GM23338 (cell line): ENCODE measurements at regions not wholly inside any gene's neighbourhood (a gene's known extent, or its start where the extent isn't known, plus 50 kb on each side); places are given as distances from the start of the nearest gene placed in this dataset.
A peak's percentile ranks its signal among the peaks of the same experiment; 100 is the strongest.

ENCODE experiments used
- ATAC-seq: fragments of 200-7000 bp; cut with Tn5 transposase; 3 replicates; pipeline ENCODE4 v1.9.1; 2020
- DNase-seq: peaks from one replicate; pipeline ENCODE4 v3.0.0-alpha.2; 2015; ENCODE audit warnings: low spot score
- H2AFZ ChIP-seq: fragments of 200-600 bp; sonication (generic); 2 replicates; pipeline ENCODE4 v1.8.0; 2016; ENCODE audit warnings: antibody characterized with exemption, mild to moderate bottlenecking, moderate library complexity
- H3F3A ChIP-seq: fragments of 200-600 bp; sonication (generic); replicated peaks from 2 replicates; pipeline ENCODE4 v1.8.0; 2017; ENCODE audit warnings: antibody characterized with exemption, mixed run types, low read depth
- H3K27ac ChIP-seq: fragments of 200-600 bp; sonication (generic); 2 replicates; pipeline ENCODE4 v1.6.1; 2016; ENCODE audit warnings: low read depth
- H3K27me3 ChIP-seq: fragments of 200-600 bp; sonication (generic); 2 replicates; pipeline ENCODE4 v1.8.0; 2016; ENCODE audit warnings: mild to moderate bottlenecking, mixed run types, moderate library complexity; ENCODE audit not compliant: insufficient read depth
- H3K36me3 ChIP-seq: fragments of 200-600 bp; sonication (generic); 2 replicates; pipeline ENCODE4 v1.8.0; 2016; ENCODE audit warnings: mild to moderate bottlenecking; ENCODE audit not compliant: insufficient read depth
- H3K4me1 ChIP-seq: fragments of 200-600 bp; sonication (generic); 2 replicates; pipeline ENCODE4 v1.8.0; 2016; ENCODE audit warnings: mild to moderate bottlenecking, moderate library complexity; ENCODE audit not compliant: insufficient read depth
- H3K4me2 ChIP-seq: fragments of 200-600 bp; sonication (generic); 2 replicates; pipeline ENCODE4 v1.7.1; 2017; ENCODE audit warnings: mixed run types
- H3K4me3 ChIP-seq: fragments of 200-600 bp; sonication (generic); 2 replicates; pipeline ENCODE4 v1.6.1; 2016; ENCODE audit warnings: mixed run types
- H3K79me2 ChIP-seq: fragments of 200-600 bp; sonication (generic); replicated peaks from 2 replicates; pipeline ENCODE4 v1.8.0; 2017; ENCODE audit warnings: mild to moderate bottlenecking; ENCODE audit not compliant: insufficient read depth
- H3K9me2 ChIP-seq: fragments of 200-600 bp; sonication (generic); 2 replicates; pipeline ENCODE4 v1.8.0; 2017; ENCODE audit not compliant: insufficient read depth
- H4K20me1 ChIP-seq: fragments of 200-600 bp; sonication (generic); replicated peaks from 2 replicates; pipeline ENCODE4 v1.8.0; 2017; ENCODE audit warnings: mild to moderate bottlenecking; ENCODE audit not compliant: insufficient read depth
- H3K27ac Mint-ChIP-seq: 2 replicates; pipeline ENCODE4 v1.8.0; 2020; ENCODE audit warnings: inconsistent platforms, mild to moderate bottlenecking, moderate library complexity, mixed read lengths
- H3K27me3 Mint-ChIP-seq: 3 replicates; pipeline ENCODE4 v1.8.0; 2022; ENCODE audit warnings: low read depth, mild to moderate bottlenecking, moderate library complexity, mixed read lengths, inconsistent platforms; ENCODE audit not compliant: insufficient read depth, poor library complexity
- H3K36me3 Mint-ChIP-seq: 3 replicates; pipeline ENCODE4 v1.8.0; 2021; ENCODE audit warnings: low read depth, mild to moderate bottlenecking, inconsistent platforms, moderate library complexity, mixed read lengths
- H3K4me1 Mint-ChIP-seq: 3 replicates; pipeline ENCODE4 v1.8.0; 2020; ENCODE audit warnings: mild to moderate bottlenecking, inconsistent platforms, mixed read lengths
- H3K4me3 Mint-ChIP-seq: 3 replicates; pipeline ENCODE4 v1.8.0; 2021; ENCODE audit warnings: moderate library complexity, mild to moderate bottlenecking, inconsistent platforms, mixed read lengths
- H3K9me3 Mint-ChIP-seq: 3 replicates; pipeline ENCODE4 v1.8.0; 2020; ENCODE audit warnings: moderate library complexity, mild to moderate bottlenecking, inconsistent platforms, mixed read lengths
- CTCF ChIP-seq, 2 experiments: fragments of 200-600 bp in 1 of 2; sonication (generic) in 1 of 2; conservative IDR thresholded peaks; 2 replicates each; pipeline versions ENCODE4 v1.5.1 to v1.6.1; 2016 to 2017; ENCODE audit warnings: antibody characterized with exemption in 2 of 2, low read depth in 2 of 2, mild to moderate bottlenecking in 2 of 2, moderate library complexity in 1 of 2
- ETS1 ChIP-seq: IDR thresholded peaks from 2 replicates; pipeline ENCODE4 v1.6.1; 2016; ENCODE audit warnings: antibody characterized with exemption
- POLR2AphosphoS5 ChIP-seq: IDR thresholded peaks from 2 replicates; pipeline ENCODE4 v1.6.1; 2016; ENCODE audit warnings: antibody characterized with exemption, low read depth
- STAT1 ChIP-seq: IDR thresholded peaks from one replicate; pipeline ENCODE4 v1.6.1; 2016; ENCODE audit warnings: antibody characterized with exemption; ENCODE audit not compliant: unreplicated experiment
- ZNF114 ChIP-seq: fragments of 250-450 bp; sonication (Bioruptor Pico); IDR thresholded peaks from 2 replicates; pipeline ENCODE4 v1.5.0; 2020; ENCODE audit warnings: mild to moderate bottlenecking, moderate library complexity
- ZNF331 ChIP-seq: fragments of 250-450 bp; sonication (Bioruptor Pico); IDR thresholded peaks from 2 replicates; pipeline ENCODE4 v1.5.0; 2020; ENCODE audit warnings: low read depth, mild to moderate bottlenecking, moderate library complexity
- ZNF462 ChIP-seq: fragments of 250-450 bp; sonication (Bioruptor Pico); IDR thresholded peaks from 2 replicates; pipeline ENCODE4 v1.5.0; 2020; ENCODE audit warnings: mild to moderate bottlenecking, moderate library complexity

- Mint-ChIP-seq H3K27me3 (no peaks in the 10 kb centered on the region), H3K4me1 (no peaks in the 10 kb centered on the region), H3K4me3 (no peak overlapping the region), H3K27ac (no peak overlapping the region), H3K36me3 (no peaks in the 10 kb centered on the region), H3K9me3 (no peaks in the 10 kb centered on the region)
- H3K27me3 ChIP-seq, result no peaks in the 10 kb centered on the region
- no peaks in the 10 kb centered on the region for H3F3A ChIP-seq
- H4K20me1 ChIP-seq, result no peaks in the 10 kb centered on the region
- DNase-seq (peak; percentile 45), ATAC-seq (peak; percentile 66)
- no peak for TF ChIP-seq STAT1
- TF ChIP-seq POLR2AphosphoS5, result no peak
- no peak for TF ChIP-seq CTCF (conservative IDR thresholded peaks at IDR 0.05; ENCODE audit: low read depth in 2 of 2)
- TF ChIP-seq ETS1, result no peak
- no peak for TF ChIP-seq ZNF331 (CRISPR knock-in tag)
- TF ChIP-seq ZNF462 (CRISPR knock-in tag), result no peak
- TF ChIP-seq ZNF114, result no peak
- H3K79me2 ChIP-seq, result no peaks in the 10 kb centered on the region
- H2AFZ ChIP-seq, result no peak overlapping the region
- no peaks in the 10 kb centered on the region for H3K36me3 ChIP-seq
- H3K4me2 ChIP-seq, result no peak overlapping the region
- H3K27ac ChIP-seq, result no peak overlapping the region
- no peaks in the 10 kb centered on the region for H3K4me1 ChIP-seq
- no peak overlapping the region for H3K4me3 ChIP-seq
- H3K9me2 ChIP-seq, result no peaks in the 10 kb centered on the region
Measured at GRCh38 chr7:109101332-109101731, 531.7 kb downstream of the DNAJB9 start.
